Brain pericyte (primary cell): ENCODE measurements at regions not wholly inside any gene's neighbourhood (a gene's known extent, or its start where the extent isn't known, plus 50 kb on each side); places are given as distances from the start of the nearest gene placed in this dataset.

Experiments used
- DNase-seq: peaks from one replicate; pipeline ENCODE4 v3.0.0-alpha.2; 2012; ENCODE audit warnings: low read depth, low spot score

DNA sequence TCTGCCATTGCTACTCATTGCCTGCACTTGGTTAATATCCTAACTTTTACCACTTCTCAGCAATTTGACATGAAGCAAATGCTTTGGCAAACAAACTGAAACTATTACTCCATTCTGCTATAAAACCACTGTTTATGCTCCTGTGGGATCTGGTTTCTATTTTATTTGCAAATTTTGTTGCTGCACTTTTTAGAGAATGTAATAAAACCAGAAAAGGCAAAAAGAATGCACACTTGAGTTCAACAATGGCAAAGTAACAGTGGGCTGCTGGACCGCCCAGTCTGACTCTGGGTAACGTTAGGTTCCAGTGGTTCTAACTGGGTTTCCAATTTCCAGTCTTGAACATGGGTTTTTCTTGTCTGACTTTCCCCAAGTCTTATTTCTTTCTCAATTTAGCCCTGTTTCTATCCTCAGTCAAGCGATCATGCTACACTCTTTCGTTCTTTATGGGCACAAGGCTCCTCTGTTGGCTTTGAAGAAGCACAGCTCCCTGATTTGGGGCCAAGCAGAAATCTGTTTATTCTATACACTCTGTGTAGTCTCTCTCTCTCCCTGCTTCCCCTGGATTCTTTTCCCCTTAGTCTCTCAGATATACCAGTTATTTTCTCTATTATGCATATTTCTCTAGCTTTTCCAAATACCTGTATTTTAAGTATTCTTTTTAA is 129.2 kb upstream of the FAM3C start:
- DNase-seq, result no peak

DNA sequence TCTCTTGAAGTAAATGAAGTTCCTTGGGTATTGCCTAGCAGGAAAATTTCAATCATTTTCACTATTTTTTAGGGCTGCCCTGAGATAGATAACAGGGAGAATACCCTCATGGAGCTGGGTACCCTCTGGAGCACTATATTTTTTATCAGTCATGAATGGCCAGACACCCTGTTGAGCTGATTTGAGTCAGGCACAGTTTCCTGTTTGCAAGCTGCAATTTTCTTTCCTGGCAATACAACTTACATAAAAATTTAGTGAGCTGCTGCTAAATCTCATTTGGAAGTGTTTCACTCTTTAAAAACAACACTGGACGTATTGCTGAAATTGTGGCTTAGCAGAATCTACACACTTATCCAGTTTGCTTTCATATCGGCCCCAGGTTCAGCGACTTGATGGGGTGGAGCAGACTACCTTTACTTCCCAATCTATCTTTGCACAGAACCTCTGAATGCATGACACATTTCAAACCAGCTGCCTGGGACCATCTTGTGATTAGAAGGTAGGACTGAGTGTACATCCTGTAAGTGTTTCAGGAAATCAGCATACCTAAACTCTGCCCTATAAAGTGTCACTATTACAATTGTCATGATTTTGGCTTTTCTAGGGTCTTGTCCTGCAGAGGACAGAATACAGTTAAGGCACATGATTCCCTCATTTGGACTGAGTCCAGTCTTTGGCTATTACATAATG is 125.7 kb upstream of the FAM3C start:
- no peak for DNase-seq

GRCh38 chr7:121520911-121521310 is 124.8 kb upstream of the FAM3C start:
- no peak for DNase-seq

GRCh38 chr7:121519548-121520521 is 123.7 kb upstream of the FAM3C start:
- DNase-seq, result no peak

- no peak for DNase-seq
Measured at GRCh38 chr7:121517591-121517990, 121.5 kb upstream of the FAM3C start.

- DNase-seq, result no peak
Measured at GRCh38 chr7:121516821-121517220, 120.7 kb upstream of the FAM3C start.

GRCh38 chr7:121515630-121516401 is 119.7 kb upstream of the FAM3C start:
- no peak for DNase-seq

- no peak for DNase-seq
Measured at GRCh38 chr7:121515229-121515628, 119.1 kb upstream of the FAM3C start.

DNA sequence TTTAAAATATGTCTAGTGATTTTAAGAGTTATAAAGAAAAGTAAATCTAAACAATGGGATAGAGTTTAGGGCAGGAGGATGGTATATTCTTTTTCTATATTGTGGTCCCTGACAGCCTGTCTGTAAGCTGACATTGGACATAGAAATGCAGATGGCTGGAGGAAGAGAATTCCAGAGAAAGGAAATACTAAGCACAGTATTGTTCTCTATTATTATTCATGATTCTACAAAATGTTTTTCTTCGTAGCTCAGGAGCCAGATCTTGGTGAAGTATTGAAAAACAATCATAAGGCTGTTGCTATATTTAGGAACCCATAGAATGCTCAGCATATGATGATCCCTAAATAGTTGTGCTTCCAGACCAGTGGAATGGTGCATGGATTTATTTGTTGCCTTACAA is 117.0 kb upstream of the FAM3C start:
- DNase-seq, result no peak

DNA sequence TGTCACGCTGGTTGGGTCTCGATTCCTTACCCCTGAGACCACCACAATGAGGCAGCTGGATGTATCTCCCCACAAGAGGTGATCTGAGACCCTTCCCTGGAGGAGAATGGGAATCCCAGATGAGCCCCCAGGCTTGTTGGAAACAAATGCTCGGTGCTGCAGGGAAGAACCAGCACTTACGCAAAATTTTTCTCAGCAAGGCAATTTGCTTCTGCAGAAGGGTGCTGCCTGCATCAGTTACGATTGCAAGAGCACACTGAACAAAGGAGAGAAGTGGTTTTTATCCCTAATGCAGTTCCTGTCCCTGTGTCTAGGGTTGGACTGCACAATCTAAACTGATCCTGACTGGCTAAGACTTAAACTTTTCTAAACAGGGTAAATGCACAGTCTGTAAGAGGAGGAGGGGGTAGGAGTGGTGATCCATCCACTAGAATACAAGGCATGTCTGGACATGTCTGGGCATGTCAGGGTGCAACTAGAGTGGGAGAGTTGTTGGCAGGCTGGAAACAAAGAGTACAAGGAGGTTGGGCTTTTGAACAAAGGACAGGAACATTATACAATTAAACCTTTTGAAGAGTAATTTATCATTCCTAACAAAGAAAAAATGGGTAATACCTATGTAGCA is 114.9 kb upstream of the FAM3C start:
- DNase-seq, result no peak

DNA sequence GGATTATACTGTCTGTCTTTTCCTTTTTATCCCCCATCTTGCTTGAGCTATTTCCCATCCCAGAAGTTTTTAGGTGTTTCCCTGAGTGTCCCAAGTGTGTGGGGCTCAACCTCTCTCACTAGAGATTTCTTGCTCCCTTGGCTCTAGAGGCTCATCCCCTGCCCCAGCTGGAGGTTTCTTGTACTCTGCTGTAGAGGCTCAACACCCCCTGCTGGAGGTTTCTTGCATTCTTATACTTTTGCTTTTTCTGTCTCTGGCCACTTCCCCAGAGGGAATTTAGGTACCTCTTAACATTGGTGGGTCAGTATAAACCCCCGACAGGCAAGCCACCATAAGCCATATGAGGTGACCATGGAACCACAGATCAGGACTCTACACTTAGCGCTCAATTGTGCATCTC is 114.2 kb upstream of the FAM3C start:
- no peak for DNase-seq

GRCh38 chr7:121505540-121506182 is 109.6 kb upstream of the FAM3C start:
- DNase-seq, result no peak

GRCh38 chr7:121505021-121505420 is 108.9 kb upstream of the FAM3C start:
- no peak for DNase-seq

DNA sequence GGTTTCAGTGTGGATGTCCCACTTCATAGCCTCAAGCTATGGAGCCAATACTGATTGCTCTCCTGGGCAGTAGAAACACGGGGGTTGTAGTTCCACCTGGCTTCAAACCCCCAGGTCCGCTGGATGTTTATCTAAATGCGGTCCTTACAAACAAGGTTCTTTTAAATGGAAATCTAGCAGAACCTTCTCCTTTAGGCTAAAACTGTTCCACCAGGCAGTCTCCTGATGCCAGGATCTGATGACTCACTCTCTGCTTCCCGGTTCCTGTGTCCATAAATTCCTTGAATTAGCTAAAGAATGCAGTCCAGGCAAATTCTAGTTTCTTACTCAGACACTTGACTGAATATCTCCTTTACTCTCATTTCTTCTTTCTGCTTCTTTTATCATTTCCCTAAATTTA is 108.4 kb upstream of the FAM3C start:
- peak; percentile 11 for DNase-seq

DNA sequence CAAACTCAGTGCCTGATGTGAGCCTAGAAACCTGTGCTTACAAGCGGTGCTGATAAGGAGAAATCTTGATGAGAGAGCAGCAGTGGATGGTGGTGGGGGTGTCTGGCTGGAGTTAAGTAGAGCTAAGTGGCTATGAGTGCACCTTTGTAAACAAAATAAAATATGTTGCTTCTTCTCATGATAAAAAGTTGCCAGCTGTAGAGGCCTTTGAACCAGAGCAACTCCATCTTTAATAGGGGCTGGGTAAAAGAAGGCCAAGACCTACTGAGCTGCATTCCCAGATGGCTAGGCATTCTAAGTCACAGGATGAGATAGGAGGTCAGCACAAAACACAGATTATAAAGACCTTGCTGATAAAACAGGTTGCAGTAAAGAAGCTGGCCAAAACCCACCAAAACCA is 107.6 kb upstream of the FAM3C start:
- DNase-seq, result no peak

DNA sequence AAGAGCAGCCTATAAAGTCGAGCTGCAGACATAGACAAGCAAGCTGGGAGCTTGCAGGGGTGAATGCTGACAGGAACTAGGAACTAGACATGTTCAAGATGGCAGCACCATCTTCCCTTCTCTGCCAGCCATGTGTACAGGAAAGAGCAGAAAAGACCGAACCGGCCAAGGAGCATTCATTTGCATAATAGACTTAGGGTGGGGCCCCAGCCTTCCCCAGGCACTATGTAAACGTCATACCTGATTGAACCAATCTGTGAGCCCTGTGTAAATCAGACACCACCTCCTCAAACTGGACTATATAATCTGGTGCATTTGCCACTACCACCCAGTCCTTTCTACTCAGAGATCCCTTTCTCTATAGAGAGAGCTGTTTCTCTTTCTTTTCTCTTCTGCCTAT is 106.9 kb upstream of the FAM3C start:
- DNase-seq, result no peak

- DNase-seq, result no peak
Measured at GRCh38 chr7:121501566-121501965, 105.5 kb upstream of the FAM3C start.

DNA sequence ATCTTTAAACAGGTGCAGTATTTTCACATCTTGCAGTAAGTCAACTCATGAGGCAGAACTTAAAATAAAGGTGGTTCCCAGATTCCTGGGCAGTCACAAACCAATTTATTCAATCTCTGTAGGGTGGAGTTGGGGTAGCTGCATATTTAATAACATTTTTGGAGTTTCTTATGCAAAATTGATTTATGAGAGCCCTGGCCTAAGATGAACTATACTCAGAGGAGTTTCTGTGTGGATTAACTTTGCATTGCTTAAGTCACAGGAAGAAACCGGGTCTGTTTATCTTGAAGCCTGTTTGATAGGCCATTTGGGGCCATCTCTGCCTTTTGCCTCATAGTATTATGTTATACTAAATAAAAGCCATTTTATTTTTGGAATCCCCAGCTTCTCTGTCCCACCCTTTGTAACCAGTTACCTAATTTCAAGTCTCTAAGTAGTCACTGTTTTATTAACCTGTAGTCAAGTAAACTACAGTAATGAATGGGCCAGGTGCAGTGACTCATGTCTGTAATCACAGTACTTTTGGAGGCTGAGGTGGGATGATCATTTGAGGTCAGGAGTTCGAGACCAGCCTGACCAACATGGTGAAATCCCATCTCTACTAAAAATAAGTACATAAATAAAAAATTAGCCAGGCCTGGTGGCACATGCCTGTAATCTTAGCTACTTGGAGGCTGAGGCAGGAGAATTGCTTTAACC is 104.4 kb upstream of the FAM3C start:
- no peak for DNase-seq

- no peak for DNase-seq
Measured at GRCh38 chr7:121499624-121500023, 103.5 kb upstream of the FAM3C start.

DNA sequence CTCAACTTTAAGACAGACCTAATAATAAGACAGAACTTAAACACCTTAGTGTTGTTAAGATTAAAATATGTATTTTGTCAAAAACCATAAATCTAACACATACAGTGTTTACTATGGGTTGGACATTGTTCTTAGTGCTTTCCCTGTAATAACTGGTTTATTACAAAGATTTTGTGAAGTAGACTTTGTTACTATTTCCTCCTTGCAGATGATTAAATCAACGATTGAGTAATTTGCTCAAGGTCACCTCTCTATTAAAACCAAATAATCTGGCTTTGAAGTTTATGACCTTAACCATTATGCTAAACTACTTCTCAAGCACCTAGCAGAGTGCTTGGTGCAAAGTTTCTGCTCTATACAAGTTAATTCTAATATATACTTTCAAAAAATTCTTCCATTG is 102.7 kb upstream of the FAM3C start:
- DNase-seq, result no peak
